Keratinocyte (primary cell): ENCODE measurements at regions not wholly inside any gene's neighbourhood (a gene's known extent, or its start where the extent isn't known, plus 50 kb on each side); places are given as distances from the start of the nearest gene placed in this dataset.

Source experiments
- DNase-seq: peaks from one replicate; pipeline ENCODE4 v3.0.0-alpha.2; 2011; ENCODE audit warnings: low read depth, missing footprints, low spot score
- FAIRE-seq: peaks from 2 replicates; lab custom pipeline; 2011; peaks lifted over from hg19 to GRCh38; lab: Jason Lieb, UNC
- H2AFZ ChIP-seq: 2 replicates; pipeline ENCODE4 v1.6.0; 2012; ENCODE audit warnings: low read length, control low read depth, inconsistent platforms; ENCODE audit not compliant: control insufficient read depth
- H3K27ac ChIP-seq: 2 replicates; pipeline ENCODE4 v1.5.1; 2011; ENCODE audit warnings: low read length; ENCODE audit not compliant: control insufficient read depth, insufficient read depth
- H3K27me3 ChIP-seq: 3 replicates; pipeline ENCODE4 v1.6.0; 2011; ENCODE audit warnings: low read length; ENCODE audit not compliant: control insufficient read depth, insufficient read depth; ENCODE audit errors: extremely low read depth
- H3K36me3 ChIP-seq, 2 experiments: 2 replicates in 1 of 2; 3 replicates in 1 of 2; pipeline ENCODE4 v1.5.1; 2011; ENCODE audit warnings: low read length in 2 of 2, mild to moderate bottlenecking in 1 of 2; ENCODE audit not compliant: control insufficient read depth in 2 of 2, insufficient read depth in 2 of 2; ENCODE audit errors: extremely low read depth in 1 of 2
- H3K4me1 ChIP-seq: 3 replicates; pipeline ENCODE4 v1.5.1; 2011; ENCODE audit warnings: low read length; ENCODE audit not compliant: control insufficient read depth, insufficient read depth; ENCODE audit errors: extremely low read depth
- H3K4me2 ChIP-seq: 3 replicates; pipeline ENCODE4 v1.6.0; 2011; ENCODE audit warnings: low read depth, low read length; ENCODE audit not compliant: control insufficient read depth, insufficient read depth; ENCODE audit errors: extremely low read depth
- H3K4me3 ChIP-seq, 3 experiments: fragments of 200-600 bp in 1 of 3; sonication (generic) in 1 of 3; 2 replicates in 2 of 3; 3 replicates in 1 of 3; pipeline ENCODE4 v1.5.1; 2011 to 2016; ENCODE audit warnings: low read length in 3 of 3, mild to moderate bottlenecking in 3 of 3, control low read depth in 2 of 3, inconsistent platforms in 1 of 3, low read depth in 1 of 3, mixed read lengths in 1 of 3, mixed run types in 1 of 3, moderate library complexity in 1 of 3; ENCODE audit not compliant: control insufficient read depth in 2 of 3, insufficient read depth in 2 of 3; ENCODE audit errors: extremely low read depth in 1 of 3
- H3K79me2 ChIP-seq: 2 replicates; pipeline ENCODE4 v1.6.0; 2012; ENCODE audit warnings: low read length; ENCODE audit not compliant: control insufficient read depth, insufficient read depth
- H3K9ac ChIP-seq: 3 replicates; pipeline ENCODE4 v1.6.0; 2011; ENCODE audit warnings: low read length; ENCODE audit not compliant: control insufficient read depth, insufficient read depth; ENCODE audit errors: extremely low read depth
- H3K9me1 ChIP-seq: 3 replicates; pipeline ENCODE4 v1.6.0; 2011; ENCODE audit warnings: low read length; ENCODE audit not compliant: control insufficient read depth, insufficient read depth; ENCODE audit errors: extremely low read depth
- H3K9me3 ChIP-seq: 2 replicates; pipeline ENCODE4 v1.5.1; 2012; ENCODE audit warnings: low read depth, low read length; ENCODE audit not compliant: control insufficient read depth
- H4K20me1 ChIP-seq: 3 replicates; pipeline ENCODE4 v1.6.0; 2011; ENCODE audit warnings: low read length; ENCODE audit not compliant: control insufficient read depth, insufficient read depth; ENCODE audit errors: extremely low read depth
- CTCF ChIP-seq, 3 experiments: IDR thresholded peaks in 1 of 3; conservative IDR thresholded peaks in 1 of 3; optimal IDR thresholded peaks in 1 of 3; 2 replicates in 2 of 3; 3 replicates in 1 of 3; pipeline versions ENCODE3 to v1.5.1; 2011; ENCODE audit warnings: low read length in 3 of 3, mild to moderate bottlenecking in 3 of 3, moderate library complexity in 2 of 3, control low read depth in 1 of 3, inconsistent platforms in 1 of 3; ENCODE audit not compliant: insufficient read depth in 2 of 3; ENCODE audit errors: extremely low read depth in 1 of 3
- EZH2 ChIP-seq: IDR thresholded peaks from one replicate; pipeline ENCODE4 v1.6.1; 2012; ENCODE audit warnings: inconsistent platforms, mild to moderate bottlenecking, low read length, moderate library complexity
- dilution Hi-C: fragments of 300-500 bp; cut with MboI; formaldehyde crosslinking; loops from one replicate; pipeline ENCODE4 v1.7.0; 2020; ENCODE audit warnings: low sequenced_read_pairs; ENCODE audit not compliant: extremely low pct_ligation_motif_present

- Histone ChIP-seq H4K20me1 (no peaks in the 10 kb centered on the region), H3K4me2 (no peak overlapping the region), H3K4me3 (no peak overlapping the region), H2AFZ (no peak overlapping the region), H3K27me3 (no peaks in the 10 kb centered on the region), H3K79me2 (no peaks in the 10 kb centered on the region), H3K36me3 (no peaks in the 10 kb centered on the region), H3K9me3 (no peaks in the 10 kb centered on the region), H3K9ac (no peak overlapping the region), H3K9me1 (no peaks in the 10 kb centered on the region), H3K27ac (no peak overlapping the region), H3K4me1 (peaks cover 2% of the 10 kb centered on the region)
- dilution Hi-C loops = no loop called here
- TF ChIP-seq EZH2 (no peak), CTCF (optimal IDR thresholded peaks at IDR 0.05 in 1 of 3, IDR thresholded peaks at IDR 0.05 in 1 of 3, conservative IDR thresholded peaks at IDR 0.05 in 1 of 3; ENCODE audit: extremely low read depth in 1 of 3, insufficient read depth in 2 of 3, low read length in 3 of 3) (no peak)
- FAIRE-seq = no peak
- no peak for DNase-seq
Observed at GRCh38 chr2:220663065-220663464, 909.0 kb downstream of the EPHA4 start.

GRCh38 chr2:220664272-220665107 is 907.6 kb downstream of the EPHA4 start:
- H3K9ac ChIP-seq = no peak overlapping the region
- DNase-seq (no peak), FAIRE-seq (no peak)
- no peak overlapping the region for H3K27ac ChIP-seq
- no peak overlapping the region for H2AFZ ChIP-seq
- no peak for TF ChIP-seq EZH2
- no peak for TF ChIP-seq CTCF (optimal IDR thresholded peaks at IDR 0.05 in 1 of 3, IDR thresholded peaks at IDR 0.05 in 1 of 3, conservative IDR thresholded peaks at IDR 0.05 in 1 of 3; ENCODE audit: extremely low read depth in 1 of 3, insufficient read depth in 2 of 3, low read length in 3 of 3)
- H3K9me3 ChIP-seq = no peaks in the 10 kb centered on the region
- no peaks in the 10 kb centered on the region for H3K27me3 ChIP-seq
- H4K20me1 ChIP-seq = no peaks in the 10 kb centered on the region
- no peak overlapping the region for H3K4me3 ChIP-seq
- H3K36me3 ChIP-seq = no peaks in the 10 kb centered on the region
- H3K4me2 ChIP-seq = no peak overlapping the region
- H3K79me2 ChIP-seq = no peaks in the 10 kb centered on the region
- H3K9me1 ChIP-seq = no peaks in the 10 kb centered on the region
- dilution Hi-C loops = no loop called here
- peaks cover 2% of the 10 kb centered on the region for H3K4me1 ChIP-seq
